NCI-H460 (cell line): ENCODE measurements at regions not wholly inside any gene's neighbourhood (a gene's known extent, or its start where the extent isn't known, plus 50 kb on each side); places are given as distances from the start of the nearest gene placed in this dataset.
"Not testable (repeated sequence)": the region's sequence is repeated elsewhere in the genome, so short reads cannot be mapped to it uniquely, and the experiment has no call there.

Source experiments
- DNase-seq: peaks from one replicate; pipeline ENCODE4 v3.0.0-alpha.2; 2016; ENCODE audit warnings: low read depth; ENCODE audit errors: extremely low read depth

DNA sequence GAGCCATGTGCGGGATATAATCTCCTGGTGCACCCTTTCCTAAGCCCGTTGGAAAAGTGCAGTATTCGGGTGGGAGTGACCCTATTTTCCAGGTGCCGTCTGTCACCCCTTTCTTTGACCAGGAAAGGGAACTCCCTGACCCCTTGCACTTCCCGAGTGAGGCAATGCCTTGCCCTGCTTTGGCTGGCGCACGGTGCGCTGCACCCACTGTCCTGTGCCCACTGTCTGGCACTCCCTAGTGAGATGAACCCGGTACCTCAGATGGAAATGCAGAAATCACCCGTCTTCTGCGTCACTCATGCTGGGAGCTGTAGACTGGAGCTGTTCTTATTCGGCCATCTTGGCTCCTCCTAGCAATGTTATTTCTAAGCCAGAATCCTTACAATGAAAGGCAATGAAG, 121.1 kb downstream of the TAF11L14 start:
- DNase-seq: not testable (repeated sequence)

- no peak for DNase-seq
Measured at GRCh38 chr5:17761326-17761725, 127.1 kb downstream of the TAF11L14 start.

GRCh38 chr5:17763301-17763700, 129.0 kb downstream of the TAF11L14 start:
- no peak for DNase-seq

DNA sequence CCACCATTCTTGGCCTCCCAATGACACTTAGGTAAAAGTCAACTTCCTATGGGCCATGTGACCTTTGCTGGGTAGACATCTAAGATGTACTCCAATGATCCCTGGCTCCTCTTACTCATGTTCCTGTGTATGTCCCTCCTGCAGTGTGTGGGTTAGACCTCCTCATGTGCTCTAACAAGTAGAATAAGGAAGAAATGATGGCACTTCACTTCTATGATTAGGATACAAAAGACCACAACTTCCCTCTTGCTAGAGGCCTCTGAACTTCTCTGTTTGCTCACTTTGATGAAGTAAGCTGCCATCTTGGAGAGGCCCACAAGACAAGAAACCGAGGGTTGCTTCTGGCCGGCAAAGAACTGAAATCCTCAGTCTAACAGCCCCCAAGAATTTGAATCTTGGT, 131.8 kb downstream of the TAF11L14 start:
- no peak for DNase-seq

GRCh38 chr5:17769277-17769676, 135.0 kb downstream of the TAF11L14 start:
- DNase-seq: no peak

DNA sequence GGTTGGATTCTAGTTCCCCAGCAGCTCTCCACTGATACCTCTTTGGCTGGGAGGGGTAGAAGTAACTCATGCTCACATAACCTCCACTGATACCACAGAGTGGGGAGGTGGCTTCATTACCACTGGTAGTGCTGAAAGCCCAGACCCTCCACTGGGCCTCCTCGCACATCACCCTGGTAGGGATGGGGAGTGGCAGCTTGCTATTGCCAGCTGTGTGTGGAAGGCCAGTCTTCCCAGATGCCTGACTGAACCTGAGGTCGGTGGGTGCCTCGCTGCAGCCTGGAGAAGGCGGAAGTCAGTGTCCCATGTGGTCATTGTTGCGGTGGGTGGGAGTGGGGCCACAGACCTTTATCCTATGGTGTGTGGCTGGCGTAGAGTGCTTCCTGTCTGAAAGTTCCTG, 138.0 kb downstream of the TAF11L14 start:
- DNase-seq: no peak

GRCh38 chr5:17785774-17786173, 151.5 kb downstream of the TAF11L14 start:
- DNase-seq: no peak

GRCh38 chr5:17788351-17788750, 154.1 kb downstream of the TAF11L14 start:
- DNase-seq: no peak

DNA sequence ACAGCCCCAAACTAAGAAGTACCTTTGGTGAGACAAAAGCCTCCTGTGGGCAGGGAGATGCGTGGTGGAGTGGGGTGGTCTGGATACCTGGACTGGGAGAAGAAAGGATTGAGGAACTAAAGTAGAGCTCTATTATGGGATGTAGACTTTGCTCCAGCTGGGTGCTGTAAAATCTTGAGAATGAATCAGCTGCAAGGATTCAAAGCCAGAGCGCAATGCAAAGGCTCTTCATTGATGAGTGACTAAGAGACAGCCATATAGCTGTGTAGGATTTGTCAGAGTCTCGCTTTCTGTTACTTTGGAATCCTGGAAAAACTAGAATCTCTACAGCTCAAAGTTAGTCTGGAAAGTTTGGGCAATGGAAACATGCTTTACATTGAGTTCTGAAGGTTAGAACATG, 159.9 kb downstream of the TAF11L14 start:
- DNase-seq: no peak

DNA sequence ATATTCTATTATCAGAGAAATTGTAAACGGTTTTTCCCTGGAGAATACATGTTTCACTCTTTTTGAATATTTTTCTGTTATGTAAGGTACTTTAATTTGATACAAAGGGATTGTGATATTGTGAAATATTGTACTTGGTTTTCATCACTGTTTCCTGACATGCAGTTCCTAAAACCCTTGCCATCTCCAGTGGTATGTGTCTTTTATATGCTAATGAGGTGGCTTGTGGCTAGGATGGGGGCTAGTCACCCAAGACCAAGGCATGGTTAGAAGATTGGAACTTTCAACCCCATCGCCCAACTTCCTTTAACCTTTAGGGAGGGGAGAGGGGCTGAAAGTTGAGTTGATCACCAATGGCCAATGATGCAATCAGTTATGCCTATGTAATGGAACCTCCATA, 160.6 kb downstream of the TAF11L14 start:
- DNase-seq: no peak

- no peak for DNase-seq
Measured at GRCh38 chr5:17796142-17796541, 161.9 kb downstream of the TAF11L14 start.

DNA sequence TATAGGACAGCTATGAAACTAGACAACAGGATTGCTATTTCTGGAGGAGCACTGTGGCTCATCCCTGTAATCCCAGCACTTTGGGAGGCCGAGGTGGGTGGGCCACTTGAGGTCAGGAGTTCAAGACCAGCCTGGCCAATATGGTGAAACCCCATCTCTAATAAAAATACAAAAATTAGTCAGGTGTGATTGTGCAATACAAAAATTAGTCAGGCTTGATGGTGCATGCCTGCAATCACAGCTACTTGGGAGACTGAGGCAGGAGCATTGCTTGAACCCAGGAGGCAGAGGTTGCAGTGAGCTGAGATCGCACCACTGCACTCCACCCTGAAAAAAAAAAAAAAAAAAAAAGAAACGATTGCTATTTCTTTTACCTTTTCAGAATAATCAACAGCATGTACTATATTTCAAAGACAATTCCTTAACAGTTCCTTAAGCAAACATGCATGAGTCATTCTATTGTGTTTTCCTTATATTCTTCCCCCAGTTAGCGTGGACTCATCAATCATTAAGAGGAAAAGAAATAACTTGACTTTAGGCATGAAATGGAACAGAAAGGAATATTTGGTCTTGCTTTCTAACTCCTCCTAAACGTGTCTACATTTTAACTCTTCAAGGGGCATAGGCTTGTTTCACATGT, 162.6 kb downstream of the TAF11L14 start:
- no peak for DNase-seq

DNA sequence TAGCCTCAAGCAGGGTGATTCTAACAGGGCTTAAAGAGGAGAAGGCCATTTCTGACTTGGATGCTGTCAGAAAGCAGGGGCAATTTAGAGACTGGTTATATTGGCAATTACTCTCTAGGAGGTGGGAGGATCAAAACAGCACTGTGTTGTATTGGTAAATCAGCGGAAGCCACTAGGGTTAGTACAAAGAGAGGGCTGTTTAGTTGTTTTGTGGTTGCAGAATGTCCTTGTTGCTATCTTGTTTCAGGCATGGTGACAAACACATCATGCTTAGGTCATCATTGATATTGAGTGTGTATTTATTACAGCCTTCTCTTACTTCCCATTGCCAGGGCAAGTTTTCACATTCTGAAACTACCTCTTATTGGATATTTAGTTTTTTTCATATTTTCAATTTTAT, 165.3 kb downstream of the TAF11L14 start:
- no peak for DNase-seq

GRCh38 chr5:17801595-17801994, 167.3 kb downstream of the TAF11L14 start:
- DNase-seq: no peak

DNA sequence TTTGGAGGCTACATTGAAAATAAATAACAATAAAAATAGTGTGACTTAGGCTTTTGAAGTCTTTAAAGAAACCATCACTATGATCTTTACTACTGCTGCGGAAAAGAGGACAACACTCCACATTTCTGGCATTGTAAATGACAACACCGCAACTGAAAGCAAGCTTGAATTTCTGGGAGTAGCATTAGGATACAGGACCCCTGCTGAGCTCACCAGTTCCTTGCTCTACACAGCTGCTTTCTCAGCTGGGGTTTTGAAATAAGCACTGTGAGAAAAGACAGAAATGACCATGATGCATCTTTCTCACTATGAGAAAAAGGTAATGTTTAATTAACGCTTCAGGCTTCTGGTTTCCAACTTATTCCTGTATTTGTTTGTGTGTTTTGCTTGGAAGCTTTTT, 168.0 kb downstream of the TAF11L14 start:
- no peak for DNase-seq

DNA sequence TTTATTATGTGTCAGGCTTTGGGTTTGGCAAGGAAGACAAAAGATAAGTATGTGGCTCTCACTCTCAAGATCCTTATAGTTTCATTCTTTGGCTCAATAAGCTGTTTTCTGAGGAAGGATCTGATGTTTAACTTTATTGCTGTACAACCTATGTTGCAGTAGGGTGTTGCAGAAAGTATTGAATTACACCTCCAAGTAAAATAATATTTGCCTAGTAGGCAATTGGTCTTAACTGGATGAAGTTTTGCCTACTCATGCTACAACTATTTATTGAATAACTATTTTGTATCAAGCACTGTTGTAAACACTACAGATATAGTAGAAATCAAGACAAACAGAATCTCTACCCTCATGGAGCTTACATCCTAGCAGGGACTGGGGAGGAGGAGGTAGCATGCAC, 169.7 kb downstream of the TAF11L14 start:
- no peak for DNase-seq

GRCh38 chr5:17805227-17805825, 171.1 kb downstream of the TAF11L14 start:
- no peak for DNase-seq

- no peak for DNase-seq
Measured at GRCh38 chr5:17806818-17807468, 172.7 kb downstream of the TAF11L14 start.

GRCh38 chr5:17808566-17808965, 174.3 kb downstream of the TAF11L14 start:
- DNase-seq: no peak

- no peak for DNase-seq
Measured at GRCh38 chr5:17810734-17811133, 176.5 kb downstream of the TAF11L14 start.

DNA sequence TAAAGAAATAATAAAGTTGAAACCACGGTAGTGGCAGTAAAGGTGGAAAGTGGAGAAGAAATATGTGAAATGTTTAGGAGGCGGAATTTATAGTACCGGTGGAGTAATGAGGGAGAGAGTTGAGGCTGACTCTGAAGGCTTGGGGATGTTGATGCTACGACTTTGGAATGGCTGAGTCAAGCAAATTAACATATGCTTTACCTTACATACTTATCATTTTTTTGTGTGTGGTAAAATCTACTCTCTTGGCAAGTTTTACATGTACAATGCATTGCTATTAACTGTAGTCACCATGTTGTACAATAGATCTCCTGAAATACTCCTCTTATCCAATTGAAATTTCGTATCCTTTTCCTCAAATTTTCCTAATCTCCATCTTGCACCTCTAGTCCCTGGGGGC, 179.0 kb downstream of the TAF11L14 start:
- DNase-seq: no peak

DNA sequence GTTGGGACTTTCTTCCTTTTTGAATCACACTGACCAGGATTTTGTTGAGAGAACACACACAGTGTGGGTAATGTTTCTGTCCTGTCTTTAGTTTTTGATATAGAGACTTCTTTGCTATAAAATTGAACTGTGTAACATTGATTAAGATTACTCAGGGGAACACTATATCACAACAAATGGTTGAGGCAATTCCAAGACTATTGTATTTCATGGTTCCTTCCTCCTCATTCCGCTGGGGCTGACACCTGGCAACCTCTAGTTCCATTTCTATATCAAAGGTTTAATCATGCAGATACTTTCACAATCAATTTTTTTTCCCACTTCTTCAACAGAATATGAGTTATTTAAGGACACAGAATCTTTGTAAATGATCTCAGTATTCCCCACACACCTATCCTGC, 182.2 kb downstream of the TAF11L14 start:
- DNase-seq: no peak
